ENCODE measurements at regions not wholly inside any gene's neighbourhood (a gene's known extent, or its start where the extent isn't known, plus 50 kb on each side); places are given as distances from the start of the nearest gene placed in this dataset.

GRCh38 chr14:103198131-103199105 lies 75.2 kb downstream of the TNFAIP2 start (continued):
- TF ChIP-seq PRDM15 (CRISPR knock-in tag; IDR thresholded peaks at IDR 0.05), result no peak
- no peak for TF ChIP-seq ZNF652 (CRISPR knock-in tag; IDR thresholded peaks at IDR 0.05; ENCODE audit: borderline replicate concordance, low read depth)
- TF ChIP-seq ZBTB1 (CRISPR knock-in tag; IDR thresholded peaks at IDR 0.05; ENCODE audit: borderline replicate concordance), result no peak
- TF ChIP-seq NFYC (CRISPR knock-in tag; IDR thresholded peaks at IDR 0.05), result no peak
- TF ChIP-seq ZNF256 (CRISPR knock-in tag; conservative IDR thresholded peaks at IDR 0.05), result no peak
- TF ChIP-seq MBD4 (IDR thresholded peaks at IDR 0.05; ENCODE audit: borderline replicate concordance, low read length), result no peak
- TF ChIP-seq ZNF414 (CRISPR knock-in tag; IDR thresholded peaks at IDR 0.05), result no peak
- TF ChIP-seq ARNTL (CRISPR knock-in tag; IDR thresholded peaks at IDR 0.05), result no peak
- no peak for TF ChIP-seq RNF2 (conservative IDR thresholded peaks at IDR 0.05; ENCODE audit: low read depth)
- TF ChIP-seq KLF16 (CRISPR knock-in tag; IDR thresholded peaks at IDR 0.05), result 0 out of 4 replicates have a peak, but pooled peaks of 1 of the 2 experiments have one; percentile 48
- no peak for TF ChIP-seq ZSCAN25 (CRISPR knock-in tag; IDR thresholded peaks at IDR 0.05)
- TF ChIP-seq NR2F1 (CRISPR knock-in tag; IDR thresholded peaks at IDR 0.05), result no peak
- no peak for TF ChIP-seq ZNF142 (CRISPR knock-in tag; IDR thresholded peaks at IDR 0.05)
- TF ChIP-seq STAT5B (CRISPR knock-in tag; IDR thresholded peaks at IDR 0.05), result no peak
- TF ChIP-seq ZNF362 (CRISPR knock-in tag; IDR thresholded peaks at IDR 0.05; ENCODE audit: borderline replicate concordance), result no peak
- no peak for TF ChIP-seq FOXJ3 (CRISPR knock-in tag; IDR thresholded peaks at IDR 0.05; ENCODE audit: borderline replicate concordance)

All from HepG2 (cell line).